NCI-H345 (cell line): ENCODE measurements at regions not wholly inside any gene's neighbourhood (a gene's known extent, or its start where the extent isn't known, plus 50 kb on each side); places are given as distances from the start of the nearest gene placed in this dataset.

Experiments used
- DNase-seq: peaks from one replicate; lab custom pipeline; 2025; lab: John Stamatoyannopoulos, UW

DNA sequence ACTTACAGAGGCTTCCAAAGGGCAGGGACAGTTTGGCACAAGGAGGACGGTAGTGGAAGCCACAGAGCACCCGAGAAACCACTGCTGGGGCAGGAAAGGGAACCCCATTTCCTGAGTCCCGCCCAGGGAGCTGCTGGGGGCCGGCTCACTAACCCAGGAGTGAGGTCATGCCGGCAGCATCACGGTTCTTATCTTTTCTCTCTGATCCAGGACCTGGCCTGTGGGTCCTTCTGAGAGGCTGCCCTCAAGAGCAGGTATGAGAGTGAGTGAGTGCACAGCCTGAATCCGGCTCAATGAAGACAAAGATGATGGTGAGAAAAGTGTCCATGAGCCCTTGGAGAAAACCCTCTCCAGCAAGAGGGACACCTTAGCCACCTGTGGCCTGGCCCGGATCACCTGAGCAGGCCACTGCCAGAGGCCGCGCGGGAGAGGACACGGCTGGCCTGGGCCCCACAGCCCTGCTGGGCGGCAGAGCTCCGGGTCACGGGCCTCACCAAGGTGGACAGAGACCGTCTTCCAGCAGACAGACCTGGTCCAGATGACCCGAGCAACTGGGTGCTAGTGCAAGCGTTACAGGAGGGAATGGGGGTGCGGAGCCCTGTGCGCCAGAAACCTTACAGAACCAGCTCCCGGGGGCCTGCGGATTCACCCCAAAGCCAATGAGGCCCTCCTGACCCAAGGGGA, 94.9 kb downstream of the RIPK4 start:
- no peak for DNase-seq

DNA sequence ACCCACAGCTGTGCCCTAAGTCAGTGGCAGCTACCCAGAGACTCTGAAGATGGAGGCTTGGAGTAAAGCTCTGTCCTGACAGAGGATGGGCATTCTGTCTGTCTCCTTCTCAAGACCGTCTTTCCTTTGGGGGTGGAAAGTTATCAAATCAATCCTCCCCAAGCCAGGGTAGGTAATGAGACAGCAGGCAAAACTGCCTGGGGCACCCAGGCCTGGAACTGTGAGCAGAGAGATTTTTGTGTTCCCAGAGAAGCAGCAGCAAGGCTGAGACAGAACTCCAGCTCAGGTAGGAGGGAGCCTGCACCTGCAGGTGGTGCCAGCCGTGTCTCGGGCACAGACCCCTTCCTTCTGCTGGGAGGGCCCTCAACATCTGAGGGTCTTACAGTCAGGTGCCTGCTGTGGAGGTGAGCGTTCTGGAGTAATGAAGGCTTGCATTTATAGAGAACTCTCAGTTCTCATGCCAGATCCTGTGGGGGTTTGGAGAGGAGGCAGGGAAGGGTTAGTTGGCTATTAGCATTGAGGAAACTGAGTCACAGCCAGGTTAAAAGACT, 95.6 kb downstream of the RIPK4 start:
- no peak for DNase-seq

DNA sequence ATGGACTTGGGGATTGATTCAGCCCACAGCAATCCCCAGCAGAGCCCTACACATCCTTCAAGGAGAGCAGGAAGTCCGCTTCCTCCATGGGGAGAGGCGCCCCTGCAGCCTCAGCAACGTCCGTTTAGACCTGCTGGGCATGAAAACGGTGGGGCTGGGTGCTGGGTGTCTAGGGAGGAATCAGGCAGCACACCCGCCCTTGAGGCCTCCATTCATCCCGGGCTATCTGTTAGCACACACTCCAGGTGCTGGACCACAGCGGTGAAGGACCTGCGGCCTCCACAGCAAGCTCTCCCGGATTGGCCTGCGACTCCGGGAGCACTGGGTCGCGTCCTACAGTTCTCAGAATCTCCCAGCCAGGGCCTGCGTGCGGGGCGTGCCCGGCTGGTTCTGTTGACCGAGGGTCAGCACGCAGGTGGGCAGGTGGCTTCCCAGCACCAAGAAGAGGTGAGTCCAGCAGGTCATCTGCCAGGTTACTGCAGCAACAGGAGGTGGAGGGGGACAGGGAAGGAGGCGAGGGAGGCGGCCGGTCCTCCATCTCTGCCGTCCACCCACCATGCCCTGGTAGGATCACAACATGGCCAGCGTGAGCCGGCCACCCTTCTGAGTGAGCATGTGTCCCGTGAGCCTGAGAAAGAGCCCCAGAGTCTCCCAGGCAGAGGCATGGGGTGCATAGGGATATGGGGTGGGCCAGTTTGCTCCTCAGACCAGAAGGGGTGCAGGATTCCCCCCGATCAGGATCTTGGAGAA, 96.6 kb downstream of the RIPK4 start:
- no peak for DNase-seq

DNA sequence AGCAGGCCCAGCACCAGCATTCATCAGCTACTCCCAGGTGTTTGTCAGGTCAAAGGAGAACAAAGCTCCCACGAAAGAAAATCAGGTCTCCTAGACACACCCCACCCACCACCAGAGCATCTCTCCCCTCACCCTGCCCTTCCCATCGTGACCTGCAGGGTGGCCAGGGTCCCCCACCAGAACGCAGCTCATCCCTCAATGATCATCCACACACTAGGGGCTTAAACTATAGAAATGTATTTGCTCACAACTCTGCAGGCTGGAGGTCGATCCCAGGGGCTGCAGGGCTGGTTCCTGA, 97.4 kb downstream of the RIPK4 start:
- DNase-seq = no peak

DNA sequence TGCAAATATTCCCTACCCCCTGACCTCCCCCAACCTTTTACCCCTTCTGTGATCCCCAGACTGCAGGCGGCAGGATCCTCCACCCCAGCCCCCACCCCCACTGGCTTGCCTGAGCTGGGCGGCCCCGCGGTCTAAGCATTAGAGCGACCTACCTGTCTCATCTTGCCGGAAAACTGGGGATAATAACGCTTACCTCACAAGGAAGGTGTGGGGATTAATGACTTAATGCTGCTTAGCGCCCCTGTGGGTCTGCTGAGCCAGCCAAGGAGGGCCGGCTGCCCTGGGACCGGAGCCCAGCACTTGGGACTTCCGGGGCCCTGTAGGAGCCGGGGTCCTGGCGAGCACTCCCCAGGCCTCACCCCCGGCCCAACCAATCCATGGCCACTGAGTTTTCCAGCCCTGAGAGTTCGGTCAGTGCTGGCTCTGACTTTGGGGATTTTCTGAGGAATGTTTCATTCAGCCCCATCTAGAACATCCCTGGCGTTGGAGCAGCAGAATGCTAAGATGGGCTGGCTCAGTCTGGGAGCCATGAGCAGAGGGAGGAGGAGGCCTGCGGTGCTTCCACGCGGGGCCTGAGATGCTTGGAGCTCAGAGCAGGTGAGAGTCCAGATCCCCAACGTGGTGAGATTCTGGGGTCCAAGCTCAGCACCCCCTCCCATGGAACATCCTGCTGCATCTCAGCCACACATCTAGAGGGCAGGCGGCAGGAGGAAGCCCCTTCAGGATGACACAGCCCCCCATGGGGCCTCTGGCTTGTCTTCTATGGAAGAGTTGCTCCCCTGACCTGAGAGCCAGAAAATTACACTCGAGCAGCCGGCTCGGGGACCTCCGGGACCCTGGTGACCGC, 97.9 kb downstream of the RIPK4 start:
- no peak for DNase-seq

DNA sequence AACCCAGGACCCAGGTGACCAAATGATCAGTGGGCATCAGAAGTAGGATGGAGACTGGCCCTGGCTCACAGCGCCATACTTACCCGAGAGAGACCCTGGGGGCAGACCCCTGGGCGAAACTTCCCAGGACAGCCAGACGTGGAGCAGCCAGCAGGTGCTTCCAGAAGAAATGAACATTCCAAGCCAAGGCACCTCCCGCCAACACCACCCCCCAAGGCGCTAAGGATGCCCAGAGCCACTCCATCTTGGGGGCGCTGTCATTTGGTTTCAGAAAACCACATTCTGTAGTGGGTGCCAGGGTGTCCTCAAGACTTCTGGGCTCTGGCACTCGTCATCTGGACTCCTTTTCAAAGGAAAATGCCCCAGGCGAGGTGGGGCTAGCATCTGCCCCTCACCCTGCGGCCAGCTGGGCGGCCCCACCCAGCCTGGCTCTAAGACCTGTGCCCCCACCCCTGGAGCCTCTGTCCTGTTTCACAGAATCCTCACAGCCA, 98.8 kb downstream of the RIPK4 start:
- no peak for DNase-seq

DNA sequence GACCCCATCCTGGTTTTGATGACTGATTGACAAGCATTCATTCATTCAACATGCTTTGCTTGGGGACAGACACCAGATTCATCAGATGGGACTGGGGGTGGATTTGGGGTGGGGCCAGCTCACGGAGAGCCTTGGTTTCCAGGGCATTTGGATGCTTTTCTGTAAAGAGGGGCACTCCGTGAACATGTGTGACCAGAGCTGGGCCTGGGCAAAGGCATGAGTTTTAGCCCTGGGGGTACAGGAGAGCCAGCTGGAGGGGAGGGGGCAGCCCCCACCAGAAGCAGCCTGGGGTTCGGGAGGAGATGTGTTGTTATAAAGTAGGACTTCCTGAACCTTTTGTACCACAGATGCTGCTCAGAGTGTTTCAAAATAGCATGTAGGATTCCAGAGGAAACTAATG, 99.7 kb downstream of the RIPK4 start:
- no peak for DNase-seq

DNA sequence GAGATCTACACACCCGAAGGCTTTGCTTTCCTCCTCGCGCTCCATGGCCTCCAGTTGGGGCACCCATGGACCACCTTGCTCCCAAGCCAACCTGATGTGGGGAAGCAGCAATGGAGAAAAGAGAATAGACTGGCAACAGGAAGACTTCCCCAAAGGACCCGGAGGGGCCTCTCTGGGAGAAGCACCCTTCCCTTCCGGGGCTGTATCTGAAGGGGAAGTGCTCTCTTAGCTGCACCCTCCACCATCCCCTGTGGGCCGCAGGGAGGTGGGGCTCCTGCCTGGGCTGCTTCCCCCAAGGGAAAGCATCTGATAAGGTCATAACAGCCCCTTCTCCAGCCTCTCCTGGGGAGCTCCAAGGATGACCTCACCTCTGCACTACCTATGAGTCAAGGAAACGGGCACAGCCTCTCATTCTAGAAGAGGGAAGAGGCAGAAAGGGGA, 100.2 kb downstream of the RIPK4 start:
- DNase-seq = no peak

DNA sequence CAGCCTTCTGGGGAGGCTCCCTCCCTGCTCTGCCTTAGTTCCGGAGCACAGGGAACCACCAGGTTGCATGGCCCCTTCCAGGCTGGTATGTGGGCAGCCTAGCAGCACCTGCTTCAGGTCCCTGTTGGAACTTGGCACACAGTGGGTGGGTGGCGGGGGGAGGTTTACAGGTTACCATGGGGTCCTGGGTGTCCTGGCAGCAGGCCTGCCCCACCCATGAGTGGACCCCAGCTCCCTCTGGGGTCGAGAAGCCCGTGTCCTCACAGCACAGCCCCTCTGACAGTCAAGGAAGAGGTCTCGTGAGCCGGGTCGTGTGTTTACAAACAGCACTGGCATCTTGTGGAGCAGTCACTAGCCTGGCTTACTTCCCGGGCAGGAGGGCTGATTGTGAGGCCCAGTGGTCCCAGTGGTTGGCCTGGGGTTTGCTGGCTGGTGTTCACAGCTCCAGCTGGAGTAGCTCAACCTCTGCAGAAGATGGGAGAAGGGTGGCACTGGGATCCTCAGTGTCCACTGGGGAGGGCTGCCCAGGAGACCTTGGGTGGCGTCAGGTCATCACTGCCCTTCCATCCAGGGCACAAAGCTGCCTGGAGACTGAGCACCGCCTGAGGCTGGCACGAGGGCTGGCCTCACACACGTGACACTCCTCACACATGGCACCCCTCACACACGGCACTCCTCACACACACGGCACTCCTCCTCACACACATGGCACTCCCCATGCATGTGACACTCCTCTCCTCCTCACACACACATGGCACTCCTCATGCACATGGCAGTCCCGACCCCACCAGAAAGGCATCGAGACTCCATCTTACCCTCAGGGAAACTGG, 100.9 kb downstream of the RIPK4 start:
- DNase-seq = no peak

DNA sequence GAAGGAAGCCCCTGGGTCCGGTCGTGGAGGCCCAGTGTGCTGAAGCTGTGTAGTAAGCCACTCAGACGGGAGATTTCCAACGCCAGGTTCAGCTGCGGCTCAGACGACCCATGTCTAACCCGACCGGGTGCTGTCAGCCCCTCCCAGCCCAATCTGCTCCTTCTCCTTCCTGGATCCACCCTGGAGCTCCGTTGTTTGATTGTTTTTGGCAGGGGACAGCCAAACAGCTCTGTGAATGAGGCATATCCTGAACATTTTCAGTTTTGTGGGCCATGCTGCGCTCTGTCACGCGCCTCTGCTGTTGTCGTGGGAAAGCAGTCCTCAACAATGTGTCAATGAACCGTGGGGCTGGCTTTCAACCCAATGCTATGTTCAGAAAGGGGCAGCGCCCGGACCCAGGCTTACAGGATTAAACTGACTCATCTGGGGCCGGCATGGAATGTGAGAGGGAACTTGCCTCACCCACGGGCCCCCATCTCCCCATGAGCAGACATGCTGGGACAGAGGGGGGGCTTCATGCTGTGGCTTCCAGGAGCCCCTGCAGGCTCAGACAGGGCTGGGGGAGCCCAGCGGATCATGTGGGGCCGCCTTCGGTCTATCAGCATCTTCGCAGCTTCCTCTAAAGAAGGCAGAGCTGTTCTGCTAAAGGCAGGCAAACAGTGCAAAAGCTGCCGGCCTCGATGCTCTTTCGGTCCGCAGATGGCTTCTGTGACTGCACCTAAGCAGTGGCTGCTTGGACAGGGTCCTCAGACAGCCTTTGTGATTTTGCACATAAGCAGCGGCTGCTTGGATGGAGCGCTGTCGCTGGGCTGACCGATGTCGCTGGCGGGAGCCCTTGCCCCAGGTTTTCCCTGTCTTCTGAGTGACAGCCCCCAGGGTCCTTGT, 101.7 kb downstream of the RIPK4 start:
- DNase-seq = no peak

DNA sequence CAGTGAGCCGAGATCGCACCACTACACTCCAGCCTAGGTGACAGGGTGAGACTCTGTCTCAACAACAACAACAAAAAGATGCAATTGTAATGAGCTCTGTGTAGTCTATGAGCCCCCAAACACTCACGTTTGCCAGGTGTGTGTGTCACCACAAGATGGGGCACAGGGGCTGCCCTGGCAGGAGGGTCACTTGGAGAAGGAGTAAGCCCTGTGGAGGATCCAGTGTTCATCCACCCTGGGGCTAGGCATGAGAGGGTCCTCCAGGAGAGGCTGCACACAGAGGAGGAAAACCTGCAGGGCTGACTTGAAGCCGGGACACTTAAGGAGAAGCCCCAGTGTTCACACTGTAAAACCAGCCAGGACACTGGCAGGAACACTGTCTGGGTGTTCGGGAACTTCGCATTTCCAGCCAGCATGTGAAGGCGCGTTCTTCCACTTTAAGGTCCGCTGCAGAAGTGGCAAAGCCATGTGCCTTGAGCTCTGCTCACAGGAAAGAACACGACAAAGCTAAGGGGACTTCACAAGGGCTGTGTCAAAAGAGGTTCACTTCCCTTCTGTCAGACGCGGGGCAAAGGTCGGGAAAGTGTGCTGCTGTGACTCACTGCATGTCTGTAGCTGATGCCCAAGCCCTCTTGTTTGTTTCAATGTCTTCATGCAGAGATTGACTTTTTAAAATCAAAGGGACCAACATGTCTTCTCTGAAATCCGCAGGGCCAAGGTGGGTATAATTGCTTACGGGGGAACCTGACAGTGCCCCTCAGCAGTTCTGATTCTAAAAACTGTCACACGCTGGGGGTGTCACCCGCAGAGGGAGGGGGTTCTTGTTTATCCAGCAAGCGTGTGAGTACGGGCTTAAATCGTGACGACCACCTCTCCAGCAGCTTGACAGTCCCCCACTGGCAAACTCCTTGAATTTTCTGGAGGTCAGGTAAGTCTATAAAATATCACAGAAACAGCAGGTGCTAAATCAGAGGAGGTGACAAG, 102.8 kb downstream of the RIPK4 start:
- no peak for DNase-seq

DNA sequence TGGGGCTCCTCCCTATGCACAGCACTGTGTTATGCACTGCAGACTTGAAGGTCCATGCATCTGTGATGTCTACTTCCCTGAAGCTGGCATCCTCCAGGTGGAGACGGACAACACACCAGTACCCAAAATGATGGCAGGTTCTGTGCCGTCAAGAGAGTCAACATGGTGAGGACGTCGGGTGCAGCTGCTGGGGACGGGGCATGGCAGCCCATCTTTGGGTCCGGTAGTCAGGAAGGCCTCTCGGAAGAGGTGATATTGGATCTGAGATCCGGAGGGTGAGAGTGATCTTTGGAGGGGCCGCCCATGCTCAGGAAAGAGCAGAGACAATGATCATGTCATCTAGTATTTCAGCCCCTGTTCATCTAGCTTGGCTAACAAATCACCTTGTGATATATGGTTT, 104.1 kb downstream of the RIPK4 start:
- DNase-seq = no peak

DNA sequence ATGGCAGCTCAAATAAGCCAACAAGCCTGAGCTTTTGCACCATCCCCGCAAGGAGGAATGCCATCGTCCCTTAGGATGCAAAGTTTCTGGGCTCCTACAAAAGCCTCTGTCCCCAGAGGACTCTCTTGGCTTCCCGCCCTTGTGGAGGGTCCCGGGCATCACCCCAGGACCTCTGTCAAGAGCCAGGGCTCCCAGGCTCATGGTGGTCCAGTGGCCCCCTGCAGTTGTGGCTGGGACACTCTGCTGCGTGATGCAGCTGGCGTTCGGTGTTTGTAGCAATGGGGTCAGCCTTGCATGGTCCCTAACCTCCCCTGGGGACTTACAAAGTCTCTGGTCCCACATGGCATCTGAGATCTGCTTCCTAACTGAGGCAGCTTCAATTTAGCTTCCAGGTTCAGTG, 104.7 kb downstream of the RIPK4 start:
- no peak for DNase-seq

DNA sequence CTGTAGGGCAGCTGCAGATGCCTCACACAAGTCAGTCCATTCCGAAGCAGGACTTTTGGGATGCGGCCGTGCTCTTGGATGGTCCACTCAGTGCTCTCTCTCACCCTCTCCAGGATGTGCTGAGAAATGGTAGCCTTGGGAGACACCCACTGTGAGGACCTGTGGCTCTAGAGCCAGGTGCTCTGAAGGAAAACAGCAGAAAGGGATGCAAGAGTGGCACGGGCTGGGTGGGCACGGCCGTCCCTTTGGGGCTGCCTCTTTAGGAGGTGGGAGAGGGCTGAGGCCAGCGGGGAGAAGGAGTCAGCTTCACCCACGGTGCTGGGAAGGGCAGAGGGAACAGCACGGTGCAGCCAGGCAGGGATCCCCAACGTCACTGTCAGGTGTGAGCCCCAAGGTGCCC, 106.1 kb downstream of the RIPK4 start:
- no peak for DNase-seq

DNA sequence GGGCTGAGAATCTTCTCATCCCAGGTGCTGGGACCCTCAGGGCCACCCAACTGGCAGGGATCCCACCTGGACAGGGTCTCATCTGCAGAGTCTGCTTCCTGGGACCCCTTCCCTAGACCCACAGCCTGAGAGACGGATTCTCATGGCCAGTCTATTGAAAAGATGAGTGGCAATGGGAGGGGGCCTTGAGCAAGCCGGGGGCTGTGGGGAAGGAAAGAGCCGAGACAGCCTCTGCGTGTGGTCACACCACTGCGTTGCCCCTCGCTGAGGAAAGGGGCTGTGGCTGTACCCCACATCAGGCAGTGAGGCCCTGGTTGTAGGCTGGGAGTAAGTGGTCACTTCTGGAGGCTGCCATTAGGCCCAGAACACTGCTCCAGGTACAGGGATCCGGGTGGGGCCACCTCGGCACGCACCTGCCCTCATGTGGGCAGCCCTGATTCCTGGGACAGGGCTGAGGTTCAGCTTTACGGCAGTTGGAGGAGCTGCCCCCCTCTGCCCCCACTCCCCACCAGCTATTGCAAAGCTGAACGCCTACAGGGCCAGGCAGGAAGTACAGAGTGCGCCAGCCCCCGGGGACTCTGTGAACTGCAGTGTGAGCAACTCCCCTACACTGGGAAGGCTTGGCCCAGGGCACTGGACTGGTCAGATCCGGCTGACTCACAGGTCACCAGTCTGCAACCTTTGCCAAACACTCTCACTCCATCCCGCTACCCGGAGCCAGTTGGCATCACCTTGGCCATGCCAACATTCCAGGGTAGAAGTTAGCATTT, 106.9 kb downstream of the RIPK4 start:
- no peak for DNase-seq

DNA sequence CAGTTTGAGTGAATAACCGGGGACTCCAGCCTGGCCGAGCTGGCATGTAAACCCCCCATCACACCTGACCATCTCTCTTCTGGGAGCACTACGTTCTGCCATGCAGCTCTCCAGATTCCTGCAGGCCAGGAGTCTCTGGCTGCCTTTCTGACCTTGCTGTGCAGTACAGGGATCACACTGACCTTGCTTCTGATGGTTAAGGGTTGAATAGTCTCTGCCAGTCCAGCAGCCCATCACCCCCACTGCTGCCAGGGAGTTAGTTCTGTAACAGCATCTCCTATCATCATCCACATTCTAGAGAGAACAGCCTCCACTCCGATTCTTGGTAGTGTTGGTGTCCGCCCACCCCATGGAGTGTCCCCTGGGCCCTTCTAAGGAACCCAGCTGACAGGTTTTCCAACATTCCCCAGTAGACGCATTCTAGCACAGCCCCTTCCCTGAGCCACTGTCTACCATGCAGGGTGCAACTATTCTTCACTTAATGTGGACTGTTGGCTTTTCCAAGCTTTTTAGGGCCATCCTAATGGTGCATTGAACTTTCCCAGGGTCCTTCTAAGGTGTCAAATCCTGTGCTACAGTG, 109.8 kb downstream of the RIPK4 start:
- no peak for DNase-seq

DNA sequence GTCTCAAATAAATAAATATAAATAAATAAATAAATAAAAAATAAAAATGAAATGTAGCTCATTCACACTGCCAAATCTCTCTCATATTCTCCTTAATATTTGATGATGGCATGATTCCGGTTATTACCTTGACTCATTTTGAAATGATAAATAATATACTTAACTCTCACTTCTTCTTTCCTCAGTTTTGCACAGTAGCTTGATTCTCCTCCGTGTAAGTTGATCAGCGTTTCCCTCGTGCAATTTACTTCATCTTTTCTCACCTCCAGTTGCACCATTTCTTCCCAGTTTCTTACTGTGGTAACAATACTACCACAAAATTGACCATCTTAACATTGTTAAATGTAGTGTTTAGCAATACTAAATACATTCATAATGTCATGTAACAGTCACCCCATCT, 111.6 kb downstream of the RIPK4 start:
- DNase-seq = no peak

DNA sequence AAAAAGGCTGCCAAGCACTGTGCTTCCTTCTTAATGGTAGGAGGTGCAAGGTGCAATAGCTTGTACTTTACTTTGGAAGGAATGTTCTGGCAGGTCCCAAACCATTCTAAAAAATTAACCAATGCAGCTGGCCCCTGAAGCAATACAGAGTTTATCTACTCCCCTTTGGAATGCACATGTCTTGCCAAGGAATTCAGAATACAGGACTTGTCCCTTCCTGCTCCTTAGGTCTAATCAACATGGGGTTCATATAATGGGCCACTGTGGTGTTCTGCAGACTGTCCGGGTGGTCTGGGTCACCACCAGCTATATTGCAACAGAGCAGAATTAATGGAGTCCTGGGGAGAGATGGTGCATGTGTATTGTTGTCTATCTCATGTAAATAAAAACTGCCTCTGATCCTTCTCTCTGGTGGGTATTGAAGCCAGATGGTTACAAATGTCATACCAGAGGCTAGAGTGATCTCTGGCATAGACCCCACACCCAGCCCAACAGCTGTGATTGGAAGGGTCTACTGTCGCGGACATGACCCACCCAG, 112.8 kb downstream of the RIPK4 start:
- no peak for DNase-seq
